H9 (cell line): ENCODE measurements at regions not wholly inside any gene's neighbourhood (a gene's known extent, or its start where the extent isn't known, plus 50 kb on each side); places are given as distances from the start of the nearest gene placed in this dataset.
A peak's percentile ranks its signal among the peaks of the same experiment; 100 is the strongest.

Experiments
- DNase-seq: peaks from one replicate; pipeline ENCODE4 v3.0.0-alpha.2; 2017
- H2AFZ ChIP-seq: one replicate; pipeline ENCODE4 v1.6.1; 2013; ENCODE audit warnings: mild to moderate bottlenecking, low read length, control low read depth, moderate library complexity
- H2AK5ac ChIP-seq: 2 replicates; pipeline ENCODE4 v1.6.1; 2013; ENCODE audit warnings: low read length, control low read depth, mixed read lengths; ENCODE audit not compliant: insufficient read length
- H2BK120ac ChIP-seq: one replicate; pipeline ENCODE4 v1.6.1; 2013; ENCODE audit warnings: low read depth, mild to moderate bottlenecking, low read length, control low read depth, inconsistent platforms; ENCODE audit not compliant: poor library complexity, severe bottlenecking
- H2BK12ac ChIP-seq: 2 replicates; pipeline ENCODE4 v1.6.1; 2013; ENCODE audit warnings: low read length, control low read depth, mixed read lengths, low read depth; ENCODE audit not compliant: insufficient read length
- H2BK15ac ChIP-seq: 2 replicates; pipeline ENCODE4 v1.6.1; 2013; ENCODE audit warnings: low read depth, low read length, control low read depth
- H2BK20ac ChIP-seq: one replicate; pipeline ENCODE4 v1.6.1; 2013; ENCODE audit warnings: low read depth, mild to moderate bottlenecking, low read length, control low read depth, inconsistent platforms; ENCODE audit not compliant: poor library complexity, severe bottlenecking
- H2BK5ac ChIP-seq: 2 replicates; pipeline ENCODE4 v1.6.1; 2013; ENCODE audit warnings: low read length, control low read depth, mixed read lengths; ENCODE audit not compliant: insufficient read length
- H3K14ac ChIP-seq: 2 replicates; pipeline ENCODE4 v1.6.1; 2013; ENCODE audit warnings: low read length, control low read depth; ENCODE audit not compliant: insufficient read depth
- H3K18ac ChIP-seq: 2 replicates; pipeline ENCODE4 v1.6.1; 2013; ENCODE audit warnings: low read depth, mild to moderate bottlenecking, mixed read lengths, low read length, control low read depth; ENCODE audit not compliant: insufficient read length
- H3K23ac ChIP-seq: 2 replicates; pipeline ENCODE4 v1.6.1; 2013; ENCODE audit warnings: low read length, control low read depth, mixed read lengths, low read depth; ENCODE audit not compliant: insufficient read length
- H3K23me2 ChIP-seq: 2 replicates; pipeline ENCODE4 v1.6.1; 2013; ENCODE audit warnings: low read depth, mild to moderate bottlenecking, mixed read lengths, low read length, control low read depth; ENCODE audit not compliant: insufficient read length, poor library complexity, severe bottlenecking
- H3K27ac ChIP-seq: 2 replicates; pipeline ENCODE4 v1.5.1; 2013; ENCODE audit warnings: low read length, control low read depth, mixed read lengths, low read depth; ENCODE audit not compliant: insufficient read length
- H3K27me3 ChIP-seq: 2 replicates; pipeline ENCODE4 v1.6.1; 2013; ENCODE audit warnings: low read length, control low read depth, inconsistent platforms; ENCODE audit not compliant: insufficient read depth
- H3K4ac ChIP-seq: 2 replicates; pipeline ENCODE4 v1.6.1; 2013; ENCODE audit warnings: low read depth, mild to moderate bottlenecking, control low read depth, inconsistent platforms, low read length, moderate library complexity
- H3K4me1 ChIP-seq: 2 replicates; pipeline ENCODE4 v1.6.1; 2013; ENCODE audit warnings: low read length, control low read depth, inconsistent platforms; ENCODE audit not compliant: insufficient read depth
- H3K4me2 ChIP-seq: 2 replicates; pipeline ENCODE4 v1.6.1; 2013; ENCODE audit warnings: low read length, control low read depth, mixed read lengths; ENCODE audit not compliant: insufficient read length, insufficient read depth
- H3K56ac ChIP-seq: 2 replicates; pipeline ENCODE4 v1.6.1; 2013; ENCODE audit warnings: low read depth, mild to moderate bottlenecking, mixed read lengths, low read length, control low read depth; ENCODE audit not compliant: insufficient read length
- H3K79me1 ChIP-seq: 2 replicates; pipeline ENCODE4 v1.6.1; 2013; ENCODE audit warnings: low read depth, mild to moderate bottlenecking, moderate library complexity, low read length, control low read depth, inconsistent platforms; ENCODE audit not compliant: insufficient read depth, poor library complexity, severe bottlenecking
- H3K79me2 ChIP-seq: 2 replicates; pipeline ENCODE4 v1.6.1; 2013; ENCODE audit warnings: low read length, control low read depth, inconsistent platforms; ENCODE audit not compliant: insufficient read depth
- H3K9ac ChIP-seq: 2 replicates; pipeline ENCODE4 v1.6.1; 2013; ENCODE audit warnings: low read length, control low read depth, mixed read lengths; ENCODE audit not compliant: insufficient read length; ENCODE audit errors: extremely low read depth
- H3K9me3 ChIP-seq: one replicate; pipeline ENCODE4 v1.6.1; 2013; ENCODE audit warnings: low read depth, low read length, inconsistent platforms; ENCODE audit not compliant: control insufficient read depth
- H3T11ph ChIP-seq: one replicate; pipeline ENCODE4 v1.6.1; 2013; ENCODE audit warnings: mild to moderate bottlenecking, low read length, control low read depth, inconsistent platforms
- H4K20me1 ChIP-seq: one replicate; pipeline ENCODE4 v1.6.1; 2013; ENCODE audit not compliant: control insufficient read depth, insufficient read length, insufficient read depth
- H4K5ac ChIP-seq: 2 replicates; pipeline ENCODE4 v1.6.1; 2013; ENCODE audit warnings: low read depth, mild to moderate bottlenecking, mixed read lengths, low read length, control low read depth; ENCODE audit not compliant: insufficient read length
- H4K8ac ChIP-seq: replicated peaks from 2 replicates; pipeline ENCODE4 v1.6.1; 2013; ENCODE audit warnings: low read length, control low read depth, mixed read lengths, low read depth; ENCODE audit not compliant: insufficient read length
- H4K91ac ChIP-seq: 2 replicates; pipeline ENCODE4 v1.6.1; 2013; ENCODE audit warnings: low read depth, mild to moderate bottlenecking, moderate library complexity, mixed read lengths, low read length, control low read depth; ENCODE audit not compliant: insufficient read length
- H3K27ac Mint-ChIP-seq, 3 experiments: 2 replicates in 2 of 3; 3 replicates in 1 of 3; pipeline ENCODE4 v1.8.0; 2020 to 2021; ENCODE audit warnings: mixed read lengths in 3 of 3, mild to moderate bottlenecking in 1 of 3, moderate library complexity in 1 of 3
- H3K27me3 Mint-ChIP-seq: 2 replicates; pipeline ENCODE4 v1.8.0; 2021; ENCODE audit warnings: low read depth, mild to moderate bottlenecking, moderate library complexity, mixed read lengths
- H3K36me3 Mint-ChIP-seq, 3 experiments: 2 replicates in 2 of 3; 3 replicates in 1 of 3; pipeline ENCODE4 v1.8.0; 2020 to 2021; ENCODE audit warnings: low read depth in 3 of 3, mixed read lengths in 3 of 3; ENCODE audit not compliant: insufficient read depth in 1 of 3
- H3K4me1 Mint-ChIP-seq, 2 experiments: 2 replicates each; pipeline ENCODE4 v1.8.0; 2020; ENCODE audit warnings: mixed read lengths in 2 of 2
- H3K4me3 Mint-ChIP-seq, 2 experiments: 2 replicates in 1 of 2; 3 replicates in 1 of 2; pipeline ENCODE4 v1.8.0; 2020 to 2021; ENCODE audit warnings: mild to moderate bottlenecking in 2 of 2, mixed read lengths in 2 of 2, moderate library complexity in 1 of 2
- H3K9me3 Mint-ChIP-seq, 2 experiments: 2 replicates in 1 of 2; 3 replicates in 1 of 2; pipeline ENCODE4 v1.8.0; 2020; ENCODE audit warnings: mild to moderate bottlenecking in 2 of 2, mixed read lengths in 2 of 2, moderate library complexity in 1 of 2
- WGBS: extraction: QIAGEN DNeasy Blood & Tissue Kit; methylation state at CpG from one replicate; pipeline ENCODE4 v1.1.7; 2013; ENCODE audit warnings: missing lambda C conversion rate, low lambda C conversion rate, mixed read lengths; ENCODE audit not compliant: insufficient read length; ENCODE audit errors: extremely low coverage; 5-methylcytosine and 5-hydroxymethylcytosine counted together
- TF ChIP-seq, protein P1 (sequence below): fragments of 200-600 bp; sonication (generic); conservative IDR thresholded peaks from 3 replicates; pipeline ENCODE4 v1.8.0; 2021; ENCODE audit warnings: antibody characterized with exemption, mild to moderate bottlenecking

DNA sequence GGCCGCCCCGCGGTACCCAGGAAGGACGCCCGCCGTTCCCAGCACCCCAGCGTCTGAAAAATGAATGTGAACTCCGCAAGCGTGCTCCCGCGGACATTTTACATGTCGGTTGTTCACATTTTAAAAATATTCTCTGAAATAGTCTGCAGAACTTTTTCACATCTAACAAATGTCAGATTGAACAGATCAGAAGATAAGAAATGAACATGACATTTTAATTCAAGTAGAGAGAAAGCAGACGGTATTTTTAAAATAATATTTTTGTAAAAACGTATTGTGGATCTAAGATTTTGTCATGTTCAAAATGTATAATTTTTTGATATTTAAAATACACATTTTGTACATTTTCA is 101.8 kb upstream of the DIO3 start:
- H3K14ac ChIP-seq: no peak overlapping the region
- H4K5ac ChIP-seq: no peak overlapping the region
- H3K27me3 Mint-ChIP-seq: peaks cover 62% of the 10 kb centered on the region
- H3K4me1 ChIP-seq: no peaks in the 10 kb centered on the region; the same call in 1 of the 2 replicates
- H2BK12ac ChIP-seq: no peak overlapping the region
- no peak overlapping the region for H3K27ac ChIP-seq
- H4K8ac ChIP-seq: no peak overlapping the region
- H3K9me3 ChIP-seq: no peaks in the 10 kb centered on the region
- H2AK5ac ChIP-seq: no peak overlapping the region
- peaks cover 16 to 21% of the 10 kb centered on the region in 2 experiments for H3K4me1 Mint-ChIP-seq
- H3K56ac ChIP-seq: no peak overlapping the region
- DNase-seq: no peak
- H2AFZ ChIP-seq: no peak overlapping the region
- H3K9me3 Mint-ChIP-seq: no peaks in the 10 kb centered on the region; a peak in 1 of 5 replicates
- no peak overlapping the region for H3K23ac ChIP-seq
- H3K36me3 Mint-ChIP-seq: no peaks in the 10 kb centered on the region
- H3K79me2 ChIP-seq: no peaks in the 10 kb centered on the region
- H3K4ac ChIP-seq: no peak overlapping the region
- H3K27ac Mint-ChIP-seq: no peak overlapping the region
- TF ChIP-seq, protein P1, sequence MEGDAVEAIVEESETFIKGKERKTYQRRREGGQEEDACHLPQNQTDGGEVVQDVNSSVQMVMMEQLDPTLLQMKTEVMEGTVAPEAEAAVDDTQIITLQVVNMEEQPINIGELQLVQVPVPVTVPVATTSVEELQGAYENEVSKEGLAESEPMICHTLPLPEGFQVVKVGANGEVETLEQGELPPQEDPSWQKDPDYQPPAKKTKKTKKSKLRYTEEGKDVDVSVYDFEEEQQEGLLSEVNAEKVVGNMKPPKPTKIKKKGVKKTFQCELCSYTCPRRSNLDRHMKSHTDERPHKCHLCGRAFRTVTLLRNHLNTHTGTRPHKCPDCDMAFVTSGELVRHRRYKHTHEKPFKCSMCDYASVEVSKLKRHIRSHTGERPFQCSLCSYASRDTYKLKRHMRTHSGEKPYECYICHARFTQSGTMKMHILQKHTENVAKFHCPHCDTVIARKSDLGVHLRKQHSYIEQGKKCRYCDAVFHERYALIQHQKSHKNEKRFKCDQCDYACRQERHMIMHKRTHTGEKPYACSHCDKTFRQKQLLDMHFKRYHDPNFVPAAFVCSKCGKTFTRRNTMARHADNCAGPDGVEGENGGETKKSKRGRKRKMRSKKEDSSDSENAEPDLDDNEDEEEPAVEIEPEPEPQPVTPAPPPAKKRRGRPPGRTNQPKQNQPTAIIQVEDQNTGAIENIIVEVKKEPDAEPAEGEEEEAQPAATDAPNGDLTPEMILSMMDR: no peak
- H3K9ac ChIP-seq: no peak overlapping the region
- no peak overlapping the region for H2BK5ac ChIP-seq
- WGBS: 100% methylated on average over 2 of the region's 14 CpGs
- no peak overlapping the region for H4K91ac ChIP-seq
- no peak overlapping the region for H3K18ac ChIP-seq
- no peak overlapping the region for H2BK20ac ChIP-seq
- H4K20me1 ChIP-seq: no peaks in the 10 kb centered on the region
- H3T11ph ChIP-seq: no peak overlapping the region
- peak overlapping the region in 1 of 2 experiments; percentile 43; a peak in 2 of 5 replicates for H3K4me3 Mint-ChIP-seq
- H2BK15ac ChIP-seq: no peak overlapping the region
- peak overlapping the region; percentile 34 for H3K4me2 ChIP-seq
- H2BK120ac ChIP-seq: no peak overlapping the region
- H3K79me1 ChIP-seq: no peaks in the 10 kb centered on the region
- H3K27me3 ChIP-seq: peaks cover 41% of the 10 kb centered on the region
- H3K23me2 ChIP-seq: no peaks in the 10 kb centered on the region
